Activated naive CD8-positive, alpha-beta T cell treated with anti-CD3 and anti-CD28 coated beads for 36 hours (primary cell): ENCODE measurements at regions not wholly inside any gene's neighbourhood (a gene's known extent, or its start where the extent isn't known, plus 50 kb on each side); places are given as distances from the start of the nearest gene placed in this dataset.
"Not testable (repeated sequence)": the region's sequence is repeated elsewhere in the genome, so short reads cannot be mapped to it uniquely, and the experiment has no call there.

ENCODE experiments used
- DNase-seq: peaks from one replicate; pipeline ENCODE4 v3.0.0; 2021
- H3K27ac Mint-ChIP-seq: one replicate; pipeline ENCODE4 v1.8.0; 2022; ENCODE audit warnings: mild to moderate bottlenecking, moderate library complexity, mixed read lengths
- H3K27me3 Mint-ChIP-seq: one replicate; pipeline ENCODE4 v1.8.0; 2022; ENCODE audit warnings: mild to moderate bottlenecking, mixed read lengths
- H3K36me3 Mint-ChIP-seq: one replicate; pipeline ENCODE4 v1.8.0; 2021; ENCODE audit warnings: mild to moderate bottlenecking, mixed read lengths
- H3K4me1 Mint-ChIP-seq: one replicate; pipeline ENCODE4 v1.8.0; 2021; ENCODE audit warnings: mixed read lengths
- H3K4me3 Mint-ChIP-seq: one replicate; pipeline ENCODE4 v1.8.0; 2022; ENCODE audit warnings: mild to moderate bottlenecking, moderate library complexity, mixed read lengths
- H3K9me3 Mint-ChIP-seq: one replicate; pipeline ENCODE4 v1.8.0; 2022; ENCODE audit warnings: mixed read lengths

DNA sequence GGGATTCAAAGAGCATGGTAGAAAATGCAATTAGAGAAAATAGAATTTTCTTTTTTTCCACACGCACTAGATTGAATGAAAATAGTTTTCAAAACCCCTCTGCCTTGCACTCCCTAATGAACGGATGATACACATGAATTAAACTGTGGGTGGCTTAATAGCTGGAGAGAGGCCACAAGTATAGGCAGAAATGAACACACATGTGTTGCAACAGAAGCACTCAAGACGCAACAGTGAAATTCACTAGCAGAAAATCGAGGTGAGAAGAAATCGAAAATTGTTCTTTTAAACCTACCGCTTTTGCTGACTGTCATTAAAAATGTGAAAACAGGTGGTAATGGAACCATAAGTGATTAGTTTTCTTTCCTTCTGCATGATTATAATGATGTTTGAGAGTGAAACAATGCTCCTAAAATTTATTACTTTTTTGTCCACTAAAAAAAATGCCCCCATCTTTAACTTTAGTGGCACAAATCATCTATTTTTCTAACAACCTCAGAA is 59.3 kb upstream of the GPCPD1 start:
- no peaks in the 10 kb centered on the region for H3K36me3 Mint-ChIP-seq
- H3K4me3 Mint-ChIP-seq = no peak overlapping the region
- no peaks in the 10 kb centered on the region for H3K9me3 Mint-ChIP-seq
- no peak overlapping the region for H3K27ac Mint-ChIP-seq
- DNase-seq = no peak
- peaks cover 8% of the 10 kb centered on the region for H3K4me1 Mint-ChIP-seq
- no peaks in the 10 kb centered on the region for H3K27me3 Mint-ChIP-seq

GRCh38 chr20:5668529-5668868 is 57.7 kb upstream of the GPCPD1 start:
- Mint-ChIP-seq H3K27ac (no peak overlapping the region), H3K4me1 (no peaks in the 10 kb centered on the region), H3K4me3 (no peak overlapping the region), H3K36me3 (no peaks in the 10 kb centered on the region), H3K9me3 (no peaks in the 10 kb centered on the region), H3K27me3 (no peaks in the 10 kb centered on the region)
- DNase-seq = no peak

DNA sequence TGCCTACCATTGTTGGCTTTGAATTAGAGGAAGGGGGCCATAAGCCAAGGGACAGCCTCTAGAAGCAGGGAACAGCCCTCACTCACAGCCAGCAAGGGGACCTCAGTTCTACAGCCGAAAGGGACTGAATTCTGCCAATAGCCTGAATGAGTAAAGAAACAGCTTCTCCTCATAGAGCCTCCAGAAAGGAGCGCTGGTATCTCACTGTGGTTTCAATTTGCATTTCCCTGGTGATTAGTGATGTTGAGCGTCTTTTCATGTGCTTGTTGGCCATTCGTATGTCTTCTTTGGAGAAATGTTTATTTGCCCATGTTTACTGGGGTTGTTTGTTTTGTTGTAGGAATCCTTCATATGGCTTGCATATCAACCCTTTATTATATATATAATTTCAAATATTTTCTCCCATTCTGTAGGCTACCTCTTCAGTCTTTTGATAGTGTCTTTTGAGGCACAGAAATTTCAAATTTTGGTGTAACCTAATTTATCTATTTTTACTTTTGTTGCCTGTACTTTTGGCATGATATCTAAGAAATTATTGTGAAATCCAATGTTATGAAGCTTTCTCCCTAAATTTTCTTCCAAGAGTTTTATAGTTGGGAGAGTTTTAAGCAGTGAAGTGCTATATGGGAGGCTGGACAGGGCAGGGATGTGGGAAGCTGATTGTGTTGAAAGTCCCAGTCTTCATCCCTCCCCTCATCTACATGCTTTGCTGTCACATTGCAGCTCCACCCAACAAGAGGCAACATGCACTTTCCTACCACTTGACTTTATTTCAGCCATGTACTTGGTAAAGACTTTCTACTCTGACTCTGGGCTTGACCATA is 57.1 kb upstream of the GPCPD1 start:
- H3K36me3 Mint-ChIP-seq = no peaks in the 10 kb centered on the region
- H3K4me1 Mint-ChIP-seq = no peaks in the 10 kb centered on the region
- no peaks in the 10 kb centered on the region for H3K9me3 Mint-ChIP-seq
- H3K4me3 Mint-ChIP-seq = no peak overlapping the region
- DNase-seq = no peak
- H3K27ac Mint-ChIP-seq = no peak overlapping the region
- H3K27me3 Mint-ChIP-seq = no peaks in the 10 kb centered on the region

DNA sequence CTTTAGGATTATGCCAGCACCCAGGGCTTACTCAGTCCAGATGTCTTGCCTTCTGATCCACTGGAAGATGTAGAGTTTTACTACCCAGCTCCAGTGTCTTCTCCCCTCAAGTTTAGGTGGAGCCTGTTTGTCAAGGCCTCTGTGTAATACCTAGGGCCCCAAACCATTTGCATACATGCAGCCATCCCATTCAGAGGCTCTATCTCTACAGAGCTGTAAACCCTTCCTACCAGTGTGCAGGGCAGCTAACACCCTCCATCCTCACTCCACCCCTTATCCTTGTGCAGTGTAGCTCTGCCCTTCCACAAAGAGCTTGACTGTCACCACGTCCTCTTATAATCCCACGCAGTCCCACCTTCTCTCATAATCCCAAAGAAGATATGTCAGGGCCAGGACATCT is 54.6 kb upstream of the GPCPD1 start:
- Mint-ChIP-seq H3K9me3 (no peaks in the 10 kb centered on the region), H3K27ac (no peak overlapping the region), H3K36me3 (no peaks in the 10 kb centered on the region), H3K4me3 (no peak overlapping the region), H3K27me3 (no peaks in the 10 kb centered on the region), H3K4me1 (no peaks in the 10 kb centered on the region)
- DNase-seq = no peak

GRCh38 chr20:5663396-5663795 is 52.6 kb upstream of the GPCPD1 start:
- Mint-ChIP-seq H3K4me3 (no peak overlapping the region), H3K27ac (no peak overlapping the region), H3K9me3 (no peaks in the 10 kb centered on the region), H3K36me3 (no peaks in the 10 kb centered on the region), H3K27me3 (no peaks in the 10 kb centered on the region), H3K4me1 (peaks cover 10% of the 10 kb centered on the region)
- no peak for DNase-seq

DNA sequence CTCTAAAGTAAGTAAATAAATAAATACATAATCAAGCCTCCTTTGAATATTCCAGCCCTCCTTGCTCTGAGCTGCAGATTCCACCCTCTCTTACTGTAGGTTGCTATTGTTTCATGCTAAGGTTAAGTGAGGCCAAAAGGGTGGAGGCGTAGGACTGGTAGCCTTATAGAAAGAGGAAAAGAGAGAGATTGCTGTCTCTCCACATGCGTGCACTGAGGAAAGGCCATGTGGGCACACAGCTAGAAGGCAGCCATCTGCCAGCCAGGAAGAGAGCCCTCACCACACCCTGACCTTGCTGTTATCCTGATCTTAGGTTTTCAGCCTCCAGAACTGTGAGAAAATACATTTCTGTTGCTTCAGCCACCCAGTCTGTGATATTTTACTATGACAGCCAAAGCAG is 52.0 kb upstream of the GPCPD1 start:
- no peak for DNase-seq
- Mint-ChIP-seq H3K4me3 (no peak overlapping the region), H3K4me1 (peaks cover 10% of the 10 kb centered on the region), H3K27me3 (no peaks in the 10 kb centered on the region), H3K9me3 (no peaks in the 10 kb centered on the region), H3K27ac (no peak overlapping the region), H3K36me3 (no peaks in the 10 kb centered on the region)

DNA sequence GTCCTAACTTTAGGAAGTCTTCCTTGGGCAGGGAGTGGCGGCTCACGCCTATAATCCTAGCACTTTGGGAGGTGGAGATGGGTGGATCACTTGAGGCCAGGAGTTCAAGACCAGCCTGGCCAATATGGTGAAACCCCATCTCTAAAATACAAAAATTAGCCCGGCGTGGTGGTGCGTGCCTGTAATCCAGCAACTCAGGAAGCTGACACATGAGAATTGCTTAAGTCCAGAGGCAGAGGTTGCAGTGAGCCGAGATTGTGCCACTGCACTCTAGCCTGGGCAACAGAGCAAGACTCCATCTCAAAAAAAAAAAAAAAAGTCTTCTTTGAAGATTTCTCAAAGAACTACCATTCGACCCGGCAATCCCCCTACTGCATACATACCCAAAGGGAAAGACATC is 50.0 kb upstream of the GPCPD1 start:
- not testable (repeated sequence) for H3K36me3 Mint-ChIP-seq, H3K27ac Mint-ChIP-seq, H3K4me1 Mint-ChIP-seq, H3K9me3 Mint-ChIP-seq, DNase-seq, H3K27me3 Mint-ChIP-seq, H3K4me3 Mint-ChIP-seq
